Stimulated activated CD8-positive, alpha-beta memory T cell treated with anti-CD3 and anti-CD28 coated beads, Interleukin-7, amount 100 ng/mL, for 48 hours (primary cell): ENCODE measurements at regions not wholly inside any gene's neighbourhood (a gene's known extent, or its start where the extent isn't known, plus 50 kb on each side); places are given as distances from the start of the nearest gene placed in this dataset.
"Not testable (repeated sequence)": the region's sequence is repeated elsewhere in the genome, so short reads cannot be mapped to it uniquely, and the experiment has no call there.

ENCODE experiments used
- DNase-seq, 2 donors: peaks; one replicate each; pipeline ENCODE4 v3.0.0-alpha.2; 2020; ENCODE audit warnings: low read depth in 1 of 2; ENCODE audit errors: extremely low read depth in 1 of 2

DNA sequence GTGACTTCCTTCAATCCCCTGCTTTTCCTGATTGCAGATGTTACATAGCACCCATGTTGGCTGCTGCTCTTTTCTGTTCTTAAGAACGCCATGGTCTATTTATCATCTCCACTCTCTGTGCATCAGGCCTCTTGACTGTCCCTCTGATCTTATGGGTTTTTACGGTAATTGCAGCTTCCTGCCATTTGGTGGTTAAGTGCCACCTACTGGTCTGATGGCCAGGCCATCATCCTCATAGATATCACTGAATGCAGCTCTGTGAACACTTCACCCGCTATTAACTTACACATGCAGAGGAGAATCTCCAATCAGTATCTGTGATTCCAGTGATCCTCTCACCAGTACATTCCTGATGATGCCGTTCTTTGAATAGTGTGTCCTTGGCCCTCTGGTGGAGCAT lies 382.4 kb downstream of the TRAM1L1 start:
- DNase-seq = no peak

DNA sequence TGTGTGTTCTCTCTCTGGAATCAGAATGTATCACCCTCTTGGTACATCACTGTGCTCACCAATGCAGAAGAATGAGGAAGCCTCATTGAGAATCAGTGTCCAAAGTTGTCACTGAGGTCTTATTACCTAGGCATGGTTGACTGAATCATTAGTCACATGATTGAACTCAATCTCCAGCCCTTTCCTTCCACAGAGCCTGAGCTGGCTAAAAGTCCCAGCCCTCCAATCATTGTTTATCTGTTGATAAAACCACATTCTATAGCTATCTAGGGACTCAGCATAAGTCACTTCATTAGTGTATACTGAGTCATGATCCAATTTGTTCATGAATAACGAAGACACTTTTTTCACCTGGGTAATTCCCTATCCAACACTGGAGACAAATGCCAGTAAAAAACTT lies 396.8 kb downstream of the TRAM1L1 start:
- DNase-seq = no peak

DNA sequence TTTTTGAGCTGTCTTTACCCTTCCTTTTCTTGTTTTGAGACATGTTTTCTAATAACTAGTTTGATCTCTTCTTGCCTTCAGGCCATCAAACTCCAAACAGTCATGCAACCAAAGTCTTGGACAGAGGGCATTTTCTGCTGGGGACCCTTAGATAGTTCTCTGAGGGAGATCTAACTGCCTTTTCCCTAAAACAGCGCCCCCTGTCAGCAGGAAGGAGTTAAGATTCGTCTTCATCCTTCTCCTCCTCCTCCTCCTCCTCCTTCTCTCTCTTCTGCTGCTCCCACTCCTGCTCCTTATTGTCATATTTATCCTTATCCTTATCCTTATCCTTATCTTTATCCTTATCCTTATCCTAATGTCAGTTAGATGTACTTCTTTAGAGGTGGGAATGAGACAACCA lies 417.2 kb downstream of the TRAM1L1 start:
- DNase-seq = no peak

DNA sequence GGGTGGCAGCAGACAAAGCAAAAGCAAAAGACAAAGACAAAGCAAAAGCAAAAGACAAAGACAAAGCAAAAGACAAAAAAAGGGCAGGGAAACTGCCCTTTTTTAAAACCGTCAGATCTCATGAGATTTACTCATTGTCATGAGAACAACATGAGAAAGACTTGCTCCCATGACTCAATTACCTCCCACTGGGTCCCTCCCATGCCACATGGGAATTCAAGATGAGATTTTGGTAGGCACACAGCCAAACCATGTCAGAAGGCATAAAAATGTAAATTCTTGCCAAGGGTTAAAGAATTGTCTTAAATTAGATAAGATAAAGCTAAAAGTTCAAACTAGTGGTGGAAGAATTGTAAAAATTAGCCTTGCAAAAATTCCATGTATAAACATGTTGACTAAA lies 419.7 kb downstream of the TRAM1L1 start:
- DNase-seq = no peak

DNA sequence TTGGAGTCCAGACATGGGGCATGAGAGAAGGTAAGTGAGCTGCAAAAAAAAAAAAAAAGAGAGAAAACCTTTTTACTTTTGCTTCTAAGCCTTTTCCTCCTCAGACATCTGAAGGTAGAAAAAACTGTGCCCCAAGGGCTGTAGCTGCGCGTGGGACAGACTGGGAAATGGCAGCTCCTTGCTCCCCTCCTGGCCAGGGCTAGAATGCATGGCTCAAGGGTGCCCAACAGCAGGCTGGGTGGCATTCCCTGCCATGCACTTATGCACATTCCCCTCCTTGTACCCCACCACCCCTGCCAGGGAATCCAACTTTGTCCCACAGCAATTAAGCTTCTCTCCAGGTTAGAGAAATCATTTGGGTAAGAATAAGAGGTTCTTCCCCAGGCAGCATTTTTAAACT lies 421.2 kb downstream of the TRAM1L1 start:
- no peak for DNase-seq

DNA sequence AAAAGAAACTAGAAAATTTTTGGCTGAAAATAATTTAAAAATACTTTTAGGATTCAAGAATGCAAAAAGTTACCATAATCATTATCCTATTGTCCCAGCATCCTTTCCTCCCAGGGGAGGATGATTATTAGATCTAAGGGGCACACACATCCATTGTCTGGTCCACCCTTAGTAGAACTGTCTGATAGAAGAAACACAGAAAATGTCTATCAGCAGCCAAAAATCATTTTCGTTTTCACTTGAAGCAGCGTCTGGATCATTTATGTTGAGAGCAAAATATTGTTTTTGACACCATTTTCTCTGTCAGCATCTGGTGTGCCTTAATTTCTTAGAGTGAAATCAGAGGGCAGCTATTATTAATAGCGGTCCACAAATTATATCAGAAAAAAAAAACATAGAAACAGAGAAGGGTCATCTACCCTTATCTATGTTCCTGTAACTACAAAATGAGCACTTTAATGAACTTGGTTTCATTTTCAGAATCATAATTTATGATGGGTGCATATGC lies 446.3 kb downstream of the TRAM1L1 start:
- no peak for DNase-seq

DNA sequence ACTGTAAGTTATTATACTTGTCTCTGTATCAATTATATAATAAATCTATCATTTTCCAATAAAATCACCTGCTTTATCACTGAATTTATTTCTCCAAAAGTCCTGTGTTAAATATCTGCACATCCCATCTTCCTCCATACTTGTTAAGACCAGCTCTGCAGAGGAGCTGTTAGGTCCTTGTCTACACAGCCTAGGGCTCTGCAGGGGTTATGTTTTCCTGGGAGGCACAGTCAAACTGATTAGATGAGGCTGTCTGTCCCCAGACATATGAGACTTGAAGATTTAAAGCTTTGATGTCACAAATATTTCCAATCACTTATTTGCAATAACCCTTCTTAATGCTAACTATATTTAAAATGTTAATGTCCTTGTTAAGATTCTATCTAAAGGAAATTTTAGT lies 446.8 kb downstream of the TRAM1L1 start:
- DNase-seq = no peak

DNA sequence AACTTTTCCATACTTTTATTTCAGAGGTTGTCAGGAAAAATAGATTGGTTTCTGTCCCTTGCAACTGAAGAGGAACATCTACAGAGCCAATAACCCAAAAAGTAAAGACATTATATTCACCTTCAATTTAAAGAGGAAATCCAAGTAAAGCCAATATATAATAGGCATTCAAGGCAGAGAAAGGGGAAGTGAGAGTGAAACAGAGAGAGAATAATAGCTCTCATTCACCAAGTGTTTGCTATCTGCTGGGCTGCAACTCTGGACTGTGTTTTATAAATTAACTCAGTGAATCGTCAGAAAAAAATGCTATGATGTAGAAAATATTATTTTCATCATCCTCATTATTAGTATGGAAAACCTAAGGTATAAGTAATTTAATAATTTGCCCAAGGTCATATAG lies 448.5 kb downstream of the TRAM1L1 start:
- DNase-seq = no peak

DNA sequence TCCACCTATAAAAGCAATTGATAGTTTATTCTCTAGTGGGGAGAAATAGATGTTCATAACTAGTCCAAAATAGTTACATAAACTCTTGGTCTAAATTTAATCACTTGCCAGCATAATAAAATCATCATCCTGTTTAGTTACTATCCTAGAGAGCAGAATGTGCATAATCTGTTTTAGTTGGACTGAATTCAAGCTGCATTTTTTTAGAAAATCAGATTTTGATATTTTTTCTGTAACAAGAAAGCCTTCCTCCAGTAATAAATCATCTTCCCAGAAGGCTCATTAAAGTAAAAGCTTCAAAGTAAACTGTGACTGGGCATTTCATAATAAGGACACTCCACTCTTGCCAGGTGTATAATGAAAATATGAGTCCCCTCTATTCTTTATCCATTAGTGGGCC lies 453.1 kb downstream of the TRAM1L1 start:
- DNase-seq = no peak

DNA sequence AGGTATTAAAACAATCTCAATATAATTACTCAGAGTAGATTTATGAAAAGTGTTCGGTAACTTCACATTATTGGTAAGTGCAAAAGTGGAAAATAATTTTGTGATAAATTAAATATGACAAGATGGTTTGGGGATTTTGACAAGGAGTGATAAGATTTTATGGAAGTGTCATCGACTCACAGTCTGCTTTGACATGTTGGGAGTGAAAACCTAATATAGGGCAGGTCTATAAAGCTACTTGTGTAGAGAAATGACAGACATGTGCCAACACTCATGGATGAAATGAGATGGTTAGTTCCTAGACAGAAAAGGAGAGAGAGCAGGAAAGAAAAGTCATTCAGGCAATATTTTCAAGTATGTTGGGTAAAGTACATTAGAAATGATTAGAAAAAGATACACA lies 456.8 kb downstream of the TRAM1L1 start:
- no peak for DNase-seq

DNA sequence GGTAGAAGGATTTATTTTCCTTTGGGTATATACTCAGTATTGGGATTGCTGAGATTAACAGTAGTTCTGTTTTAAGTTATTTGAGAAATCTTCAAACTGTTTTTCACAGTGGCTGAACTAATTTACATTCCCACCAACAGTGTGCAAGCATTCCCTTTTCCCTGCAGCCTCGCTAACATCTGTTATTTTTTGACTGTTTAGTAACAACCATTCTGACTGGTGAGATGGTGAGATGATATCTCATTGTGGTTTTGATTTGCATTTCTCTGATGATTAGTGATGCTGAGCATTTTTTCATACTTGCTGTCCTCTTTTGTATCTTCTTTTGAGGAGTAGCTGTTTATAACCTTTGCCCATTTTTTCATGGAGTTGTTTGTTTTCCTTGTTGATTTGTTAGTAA lies 457.8 kb downstream of the TRAM1L1 start:
- no peak for DNase-seq

DNA sequence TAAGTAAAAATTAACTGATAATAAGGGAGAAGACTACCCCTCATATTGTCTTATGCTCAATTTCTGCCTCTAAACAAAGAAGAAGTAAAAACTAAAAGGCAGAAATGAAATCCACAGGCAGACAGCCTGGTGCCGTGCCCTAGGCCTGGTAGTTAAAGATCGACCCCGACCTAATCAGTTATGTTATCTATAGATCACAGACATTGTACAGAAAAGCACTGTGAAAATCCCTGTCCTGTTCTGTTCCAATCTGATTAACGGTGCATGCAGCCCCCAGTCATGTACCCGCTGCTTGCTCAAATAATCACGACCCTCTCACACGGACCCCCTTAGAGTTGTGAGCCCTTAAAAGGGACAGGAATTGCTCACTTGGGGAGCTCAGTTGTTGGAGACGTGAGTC lies 465.9 kb downstream of the TRAM1L1 start:
- not testable (repeated sequence) for DNase-seq

DNA sequence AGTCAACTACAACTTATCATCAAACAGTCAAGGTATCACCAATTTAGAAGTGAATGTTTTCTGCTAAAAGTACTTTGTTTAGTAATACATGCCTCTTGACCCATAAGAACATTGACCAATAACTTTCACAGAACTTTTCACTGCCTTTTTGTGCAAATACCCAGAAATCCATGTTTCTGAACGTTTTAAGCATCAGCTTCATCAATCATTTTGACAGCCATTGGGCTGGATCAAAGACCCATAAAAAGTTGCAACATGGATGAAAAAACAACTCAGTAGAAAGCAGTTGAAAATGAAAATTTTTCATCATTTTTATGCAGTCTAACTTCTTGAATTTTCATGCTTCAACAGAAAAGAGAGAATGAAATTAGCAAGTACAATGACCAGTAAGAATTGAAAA lies 466.7 kb downstream of the TRAM1L1 start:
- no peak for DNase-seq

DNA sequence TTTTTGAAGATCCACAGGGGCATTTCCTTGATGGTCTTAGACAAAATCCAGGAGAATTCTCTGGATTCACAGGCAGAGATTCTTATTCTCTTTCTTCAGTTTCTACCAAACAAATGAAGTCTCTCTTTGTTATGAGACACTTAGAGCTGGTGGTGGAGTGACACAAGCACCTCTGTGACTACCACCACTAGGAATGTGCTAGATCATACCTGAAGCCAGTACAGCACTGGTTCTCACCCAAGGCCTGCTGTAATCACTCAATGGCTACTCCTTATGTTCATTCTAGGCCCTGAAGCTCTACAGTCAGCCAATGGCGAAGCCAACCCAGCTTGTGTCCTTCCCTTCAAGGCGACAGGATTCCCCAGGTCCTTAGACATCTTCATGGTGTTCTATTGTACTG lies 482.3 kb downstream of the TRAM1L1 start:
- no peak for DNase-seq

DNA sequence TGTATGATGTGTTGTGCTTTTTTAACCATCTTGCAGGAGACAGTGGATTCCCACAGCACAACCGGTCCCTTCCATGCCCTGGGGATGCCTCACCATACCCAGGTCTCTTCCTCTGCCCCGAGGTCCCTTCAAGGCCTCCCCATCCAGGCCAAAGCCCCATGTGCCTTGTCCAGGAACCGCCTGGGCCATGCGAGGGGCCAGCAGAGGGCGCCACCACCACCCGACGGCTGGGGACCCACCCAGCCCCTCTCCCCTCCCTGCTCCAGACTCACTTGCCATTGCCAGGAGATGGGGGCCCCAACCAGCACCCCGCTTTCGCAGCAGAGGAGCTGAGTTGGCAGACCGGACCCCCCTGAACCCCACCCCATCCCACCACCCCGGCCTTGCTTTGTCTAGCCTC lies 485.5 kb downstream of the TRAM1L1 start:
- no peak for DNase-seq

DNA sequence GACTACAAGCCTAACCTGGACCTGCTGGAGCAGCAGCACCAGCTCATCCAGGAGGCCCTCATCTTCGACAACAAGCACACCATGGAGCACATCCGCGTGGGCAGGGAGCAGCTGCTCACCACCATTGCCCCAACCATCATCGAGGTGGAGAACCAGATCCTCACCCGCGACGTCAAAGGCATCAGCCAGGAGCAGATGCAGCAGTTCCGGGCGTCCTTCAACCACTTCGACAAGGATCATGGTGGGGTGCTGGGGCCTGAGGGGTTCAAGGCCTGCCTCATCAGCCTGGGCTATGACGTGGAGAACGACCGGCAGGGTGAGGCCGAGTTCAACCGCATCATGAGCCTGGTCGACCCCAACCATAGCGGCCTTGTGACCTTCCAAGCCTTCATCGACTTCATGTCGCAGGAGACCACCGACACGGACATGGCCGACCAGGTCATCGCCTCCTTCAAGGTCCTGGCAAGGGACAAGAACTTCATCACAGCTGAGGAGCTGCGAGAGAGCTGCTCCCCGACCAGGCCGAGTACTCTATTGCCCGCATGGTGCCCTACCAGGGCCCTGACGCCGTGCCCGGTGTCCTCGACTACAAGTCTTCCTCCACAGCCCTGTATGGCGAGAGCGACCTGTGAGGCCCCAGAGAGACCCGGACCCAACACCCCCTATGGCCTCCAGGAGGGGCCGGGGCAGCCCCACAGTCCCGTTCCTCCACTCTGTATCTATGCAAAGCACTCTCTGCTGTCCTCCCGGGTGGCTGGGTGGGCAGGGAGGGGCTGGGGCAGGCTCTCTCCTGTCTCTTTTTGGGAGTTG lies 486.2 kb downstream of the TRAM1L1 start:
- no peak for DNase-seq

DNA sequence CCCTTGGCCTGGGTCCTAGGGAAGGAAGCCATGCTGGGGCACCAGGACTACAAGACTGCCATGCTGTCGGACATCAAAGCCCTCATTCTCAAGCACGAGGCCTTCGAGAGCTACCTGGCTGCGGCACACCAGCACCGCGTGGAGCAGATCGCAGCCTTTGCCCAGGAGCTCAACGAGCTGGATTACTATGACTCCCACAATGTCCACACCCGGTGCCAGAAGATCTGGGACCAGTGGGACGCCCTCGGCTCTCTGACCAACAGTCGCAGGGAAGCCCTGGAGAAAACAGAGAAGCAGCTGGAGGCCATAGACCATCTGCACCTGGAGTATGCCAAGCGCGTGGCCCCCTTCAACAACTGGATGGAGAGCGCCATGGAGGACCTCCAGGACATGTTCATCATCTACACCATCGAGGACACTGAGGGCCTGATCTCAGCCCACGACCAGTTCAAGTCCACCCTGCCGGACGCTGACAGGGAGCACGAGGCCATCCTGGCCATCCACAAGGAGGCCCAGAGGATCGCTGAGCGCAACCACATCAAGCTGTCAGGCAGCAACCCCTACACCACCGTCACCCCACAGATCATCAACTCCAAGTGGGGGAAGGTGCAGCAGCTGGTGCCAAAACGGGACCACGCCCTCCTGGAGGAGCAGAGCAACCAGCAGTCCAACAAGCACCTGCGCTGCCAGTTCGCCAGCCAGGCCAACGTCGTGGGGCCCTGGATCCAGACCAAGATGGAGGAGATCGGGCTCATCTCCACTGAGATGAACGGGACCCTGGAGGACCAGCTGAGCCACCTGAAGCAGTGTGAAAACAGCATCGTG lies 487.0 kb downstream of the TRAM1L1 start:
- no peak for DNase-seq

DNA sequence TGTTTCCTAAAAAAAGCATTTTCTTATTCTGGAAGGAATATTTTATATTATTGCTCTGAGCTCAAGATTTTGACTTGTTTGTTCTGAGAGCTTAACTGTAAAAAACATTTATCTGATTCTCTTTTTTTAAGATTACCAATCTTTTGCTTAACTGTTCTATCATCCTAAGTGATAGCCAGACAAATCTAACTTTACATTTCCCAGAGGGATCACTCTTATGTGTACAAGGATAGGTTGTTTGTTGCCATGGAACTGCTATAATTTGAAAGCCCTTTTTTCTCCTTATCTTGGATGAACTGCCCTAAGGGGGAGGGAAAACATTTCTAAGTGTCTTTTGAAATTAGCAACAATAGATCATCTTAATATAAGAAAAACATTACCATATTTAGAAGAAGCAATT lies 494.7 kb downstream of the TRAM1L1 start:
- no peak for DNase-seq

DNA sequence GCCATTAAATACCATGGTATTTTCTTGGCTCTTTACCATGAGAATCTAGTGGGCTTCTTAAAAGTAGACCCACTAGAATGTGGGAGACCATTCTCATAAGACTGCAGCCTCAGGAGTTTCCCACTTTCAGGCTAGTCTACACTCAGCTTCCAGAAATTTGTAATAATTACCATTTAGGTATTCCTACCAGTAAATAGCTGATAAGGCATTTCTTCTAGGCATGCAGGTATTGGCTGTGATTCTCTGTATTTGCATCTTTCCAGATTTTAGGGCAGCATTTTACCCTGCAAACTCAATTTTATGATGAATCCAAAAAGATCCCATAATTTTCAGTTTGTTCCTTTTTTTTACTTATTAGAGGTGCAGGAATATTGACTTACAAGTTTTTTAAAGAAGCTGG lies 496.6 kb downstream of the TRAM1L1 start:
- no peak for DNase-seq

DNA sequence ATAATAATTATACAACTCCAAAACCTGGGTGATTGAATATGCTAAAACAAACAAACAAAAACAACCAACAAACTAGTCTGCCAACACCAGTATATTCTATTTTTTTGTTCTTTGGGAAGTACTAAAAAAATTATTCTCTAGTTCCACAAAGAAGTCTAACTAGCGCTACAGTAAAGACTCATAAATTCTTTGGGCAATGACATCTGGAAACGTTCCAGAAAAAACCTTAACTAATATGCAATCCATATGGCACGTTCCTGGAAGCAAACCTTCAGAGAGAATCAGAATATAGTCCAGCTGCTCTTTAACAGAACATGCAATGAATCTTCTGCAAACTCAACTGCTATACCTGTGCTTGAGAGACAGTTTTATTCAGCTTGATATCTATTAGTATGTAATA lies 500.1 kb downstream of the TRAM1L1 start:
- DNase-seq = no peak

DNA sequence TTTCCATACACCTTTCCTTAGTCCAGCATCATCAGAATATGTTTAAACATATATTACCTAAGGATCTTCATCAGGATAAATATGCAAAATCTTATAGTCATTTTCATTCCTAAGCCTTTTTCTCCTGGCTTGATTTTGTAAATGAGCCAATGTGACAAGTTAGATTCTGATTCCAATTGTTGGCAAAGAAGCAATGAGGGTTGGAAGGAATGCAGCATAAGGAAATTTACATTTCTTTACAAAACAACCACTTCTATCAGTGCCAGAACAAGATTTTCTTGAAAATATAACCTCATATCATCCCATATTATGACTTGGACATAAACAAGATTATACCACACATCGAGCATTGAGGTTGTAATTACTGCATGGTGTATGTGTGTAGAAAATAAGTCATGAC lies 508.1 kb downstream of the TRAM1L1 start:
- no peak for DNase-seq

DNA sequence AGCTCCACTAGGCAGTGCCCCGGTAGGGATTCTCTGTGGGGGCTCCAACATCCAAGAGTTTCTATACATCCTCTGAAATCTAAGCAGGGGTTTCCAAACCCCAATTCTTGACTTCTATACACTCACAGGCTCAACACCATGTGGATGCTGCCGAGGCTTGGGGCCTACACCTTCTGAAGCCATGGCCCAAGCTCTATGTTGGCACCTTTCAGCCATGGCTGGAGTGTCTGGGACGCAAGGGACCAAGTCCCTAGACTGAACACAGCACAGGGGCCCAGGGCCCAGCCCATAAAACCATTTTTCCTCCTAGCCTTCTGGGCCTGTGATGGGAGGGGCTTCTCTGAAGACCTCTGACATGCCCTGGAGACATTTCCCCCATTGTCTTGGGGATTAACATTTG lies 511.8 kb downstream of the TRAM1L1 start:
- no peak for DNase-seq
